ENCODE measurements at regions not wholly inside any gene's neighbourhood (a gene's known extent, or its start where the extent isn't known, plus 50 kb on each side); places are given as distances from the start of the nearest gene placed in this dataset.
"Not testable (repeated sequence)": the region's sequence is repeated elsewhere in the genome, so short reads cannot be mapped to it uniquely, and the experiment has no call there.

DNA sequence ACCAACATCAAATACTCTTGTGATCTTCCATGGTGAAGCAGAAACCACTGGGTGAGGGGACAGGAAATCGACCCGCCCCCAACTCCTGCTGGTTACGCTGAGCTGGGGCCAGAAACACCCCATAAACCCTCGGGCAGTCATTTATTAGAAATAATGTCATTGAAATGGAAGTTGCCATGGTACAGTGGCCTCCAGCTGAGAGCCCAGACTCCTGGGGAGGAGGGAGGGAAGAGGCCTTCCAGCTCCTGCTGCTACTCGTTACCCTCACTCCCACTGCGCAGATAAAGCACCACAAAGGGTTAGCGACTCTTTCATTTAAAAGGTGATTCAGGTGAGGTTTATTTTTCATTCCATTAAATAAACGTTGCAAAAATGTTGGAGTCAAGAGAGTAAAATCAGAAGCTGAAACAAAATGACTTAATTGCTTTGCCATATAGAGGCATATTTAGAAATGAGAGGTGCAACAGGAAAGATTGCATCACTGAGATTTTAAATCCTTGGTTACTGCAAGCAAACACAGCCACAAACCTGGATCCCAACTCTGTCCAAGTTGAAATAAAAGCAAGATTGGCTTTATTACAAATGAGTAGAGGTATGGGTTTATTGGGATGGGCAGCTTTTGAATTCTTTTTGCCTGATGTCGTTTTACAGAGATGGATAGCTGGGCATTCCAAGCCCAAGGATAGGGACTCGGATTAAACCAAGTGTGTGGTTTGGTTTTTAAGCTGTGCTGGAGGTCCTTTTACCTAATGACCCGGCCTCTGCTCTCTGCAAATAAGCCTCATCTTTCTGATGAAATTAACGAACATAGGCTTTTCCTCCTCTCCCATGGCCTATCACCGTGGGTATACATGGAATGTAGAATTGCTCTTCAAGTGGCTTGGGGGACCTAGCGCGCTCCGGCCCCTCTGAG is 92.0 kb downstream of the LYZL1 start:
- Histone ChIP-seq H3K4me1 (replicated peaks in 1 of 2) (peaks cover 16 to 22% of the 10 kb centered on the region in 2 donors), H3K27ac (peak overlapping the region in 1 of 2 donors; percentile 66)
- H3K4me3 ChIP-seq; in situ Hi-C loops (cut with MboI; ENCODE audit: low pct_unique_long_range_greater_than_20kb in 2 of 9, low sequenced_read_pairs in 9 of 9, unreplicated experiment in 9 of 9): not testable (repeated sequence)
- ATAC-seq (replicated peaks in 6 of 8), result peak in 6 of 8 experiments; percentile 24 to 95 (median 94)
- 20 to 100% (median 82%) methylated on average over 1 to 7 of the region's 16 CpGs; no CpG with 5 or more reads in 2 of the 10 experiments for WGBS, 10 experiments

- 3 to 50% (median 33%) methylated on average over 4 to 8 of the region's 8 CpGs for WGBS, 10 experiments
- Histone ChIP-seq H3K4me3 (no peak overlapping the region), H3K27ac (no peak overlapping the region), H3K4me1 (replicated peaks in 1 of 2) (peaks cover 3 to 4% of the 10 kb centered on the region in 2 donors)
- in situ Hi-C loops (cut with MboI; ENCODE audit: low pct_unique_long_range_greater_than_20kb in 2 of 9, low sequenced_read_pairs in 9 of 9, unreplicated experiment in 9 of 9), result no loop called here
- ATAC-seq (replicated peaks in 6 of 8), result peak in 5 of 8 experiments; percentile 32 to 58 (median 48)
Observed at GRCh38 chr10:29386342-29386999, 97.6 kb downstream of the LYZL1 start.

- ATAC-seq (replicated peaks in 6 of 8), result no peak
- 50 to 100% (median 100%) methylated on average over 1 to 2 of the region's 5 CpGs; no CpG with 5 or more reads in 5 of the 10 experiments for WGBS, 10 experiments
- Histone ChIP-seq H3K4me1 (replicated peaks in 1 of 2) (peaks cover 0 to 1% of the 10 kb centered on the region in 2 donors), H3K4me3 (no peak overlapping the region), H3K27ac (no peak overlapping the region)
- in situ Hi-C loops (cut with MboI; ENCODE audit: low pct_unique_long_range_greater_than_20kb in 2 of 9, low sequenced_read_pairs in 9 of 9, unreplicated experiment in 9 of 9), result no loop called here
Observed at GRCh38 chr10:29387269-29387668, 98.4 kb downstream of the LYZL1 start.

DNA sequence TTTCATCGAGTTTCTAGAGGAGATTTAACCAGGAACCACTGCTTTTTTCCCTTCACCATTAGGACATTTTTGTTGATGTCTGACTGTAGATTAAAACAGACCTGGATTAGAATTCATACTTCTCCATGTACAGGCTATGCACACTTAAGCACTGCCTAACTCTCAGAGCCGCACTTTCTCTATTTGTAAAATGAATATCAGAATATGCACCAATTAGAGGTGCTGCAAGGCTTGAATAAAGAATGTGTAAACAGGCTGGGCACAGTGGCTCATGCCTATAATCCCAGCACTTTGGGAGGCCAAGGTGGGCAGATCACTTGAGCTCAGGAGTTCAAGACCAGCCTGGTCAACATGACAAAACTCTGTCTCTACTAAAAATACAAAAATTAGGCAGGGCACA is 99.2 kb downstream of the LYZL1 start:
- H3K4me1 ChIP-seq (replicated peaks in 1 of 2); in situ Hi-C loops (cut with MboI; ENCODE audit: low pct_unique_long_range_greater_than_20kb in 2 of 9, low sequenced_read_pairs in 9 of 9, unreplicated experiment in 9 of 9); H3K4me3 ChIP-seq; H3K27ac ChIP-seq: not testable (repeated sequence)
- peak in 3 of 8 experiments; percentile 65 to 86 (median 75) for ATAC-seq (replicated peaks in 6 of 8)
- 6 to 100% (median 43%) methylated on average over 1 to 2 of the region's 2 CpGs; no CpG with 5 or more reads in 4 of the 10 experiments for WGBS, 10 experiments

GRCh38 chr10:29389493-29389892 is 100.6 kb downstream of the LYZL1 start:
- in situ Hi-C loops (cut with MboI; ENCODE audit: low pct_unique_long_range_greater_than_20kb in 2 of 9, low sequenced_read_pairs in 9 of 9, unreplicated experiment in 9 of 9), result no loop called here
- ATAC-seq (replicated peaks in 6 of 8), result no peak
- Histone ChIP-seq H3K4me3 (no peak overlapping the region), H3K27ac (no peak overlapping the region), H3K4me1 (replicated peaks in 1 of 2) (peaks cover 0 to 7% of the 10 kb centered on the region in 2 donors)
- 93 to 100% methylated on average over 3 of the region's 3 CpGs; no CpG with 5 or more reads in 8 of the 10 experiments for WGBS, 10 experiments

DNA sequence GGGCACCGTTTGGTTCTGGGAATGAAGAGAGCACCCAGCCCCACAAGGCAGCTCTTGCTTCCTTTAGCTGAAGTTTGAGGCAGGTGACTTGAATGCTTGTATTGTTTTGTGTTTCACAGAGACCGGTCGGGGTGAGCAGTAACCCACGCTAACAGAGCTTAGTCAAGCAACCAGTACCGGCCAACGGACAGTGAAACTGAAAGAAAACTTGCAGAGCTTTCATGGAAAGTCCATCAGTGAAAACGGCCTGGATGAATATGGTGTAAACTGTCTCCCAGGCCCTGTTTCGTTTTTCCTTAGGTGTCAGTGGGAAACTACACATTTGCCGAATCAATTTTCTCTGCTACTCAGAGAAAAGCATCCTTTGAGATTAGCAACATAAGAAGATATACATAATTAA is 101.1 kb downstream of the LYZL1 start:
- in situ Hi-C loops (cut with MboI; ENCODE audit: low pct_unique_long_range_greater_than_20kb in 2 of 9, low sequenced_read_pairs in 9 of 9, unreplicated experiment in 9 of 9), result no loop called here
- no peak for ATAC-seq (replicated peaks in 6 of 8)
- Histone ChIP-seq H3K4me1 (replicated peaks in 1 of 2) (peaks cover 0 to 7% of the 10 kb centered on the region in 2 donors), H3K4me3 (no peak overlapping the region), H3K27ac (no peak overlapping the region)
- 35 to 100% (median 70%) methylated on average over 1 to 9 of the region's 9 CpGs; no CpG with 5 or more reads in 1 of the 10 experiments for WGBS, 10 experiments

GRCh38 chr10:29392376-29393021 is 103.6 kb downstream of the LYZL1 start:
- 0 to 55% (median 32%) methylated on average over 1 to 4 of the region's 4 CpGs for WGBS, 10 experiments
- no peak overlapping the region for H3K27ac ChIP-seq
- peaks cover 3 to 7% of the 10 kb centered on the region in 2 donors for H3K4me1 ChIP-seq (replicated peaks in 1 of 2)
- no peak overlapping the region for H3K4me3 ChIP-seq
- in situ Hi-C loops (cut with MboI; ENCODE audit: low pct_unique_long_range_greater_than_20kb in 2 of 9, low sequenced_read_pairs in 9 of 9, unreplicated experiment in 9 of 9), result no loop called here
- ATAC-seq (replicated peaks in 6 of 8), result peak; percentile 44 to 82 (median 70)

DNA sequence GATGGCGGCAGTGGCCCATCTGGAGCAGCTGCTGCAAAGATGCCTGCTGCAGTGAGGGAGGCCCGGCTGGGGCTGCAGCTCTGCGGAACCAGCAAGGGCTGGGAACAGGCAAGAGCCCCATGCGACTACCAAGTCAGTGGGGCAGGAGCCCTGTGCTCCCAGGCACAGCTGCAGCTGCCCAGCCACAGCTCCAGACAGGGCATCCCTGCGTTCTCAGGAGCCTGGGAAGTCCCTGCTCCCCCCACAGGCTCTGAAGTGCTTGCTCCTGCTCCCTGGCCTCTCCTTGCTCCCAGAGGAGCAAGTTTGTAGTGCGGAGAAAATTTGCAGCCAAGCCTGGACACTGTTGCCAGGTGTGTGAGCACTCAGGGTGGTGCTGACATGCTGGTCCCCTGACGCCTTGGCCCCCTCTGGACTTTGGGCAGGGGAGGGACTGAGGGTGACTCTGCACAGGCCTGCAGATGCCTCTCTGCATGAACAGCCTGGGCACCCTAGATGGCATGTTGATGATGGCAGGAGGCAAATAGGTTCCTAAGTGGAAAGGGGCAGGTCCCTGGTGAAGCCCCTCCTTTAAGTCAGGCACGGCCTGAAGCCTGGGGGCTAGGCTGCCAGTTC is 105.6 kb downstream of the LYZL1 start:
- peaks cover 10 to 11% of the 10 kb centered on the region in 2 donors for H3K4me1 ChIP-seq (replicated peaks in 1 of 2)
- in situ Hi-C loops (cut with MboI; ENCODE audit: low pct_unique_long_range_greater_than_20kb in 2 of 9, low sequenced_read_pairs in 9 of 9, unreplicated experiment in 9 of 9), result no loop called here
- 30 to 100% (median 90%) methylated on average over 1 to 5 of the region's 8 CpGs; no CpG with 5 or more reads in 5 of the 10 experiments for WGBS, 10 experiments
- H3K4me3 ChIP-seq, result no peak overlapping the region
- ATAC-seq (replicated peaks in 6 of 8), result peak in 2 of 8 experiments; percentile 28 to 40
- no peak overlapping the region for H3K27ac ChIP-seq

- in situ Hi-C loops (cut with MboI; ENCODE audit: low pct_unique_long_range_greater_than_20kb in 2 of 9, low sequenced_read_pairs in 9 of 9, unreplicated experiment in 9 of 9), result no loop called here
- Histone ChIP-seq H3K4me1 (replicated peaks in 1 of 2) (peaks cover 10 to 11% of the 10 kb centered on the region in 2 donors), H3K27ac (no peak overlapping the region), H3K4me3 (no peak overlapping the region)
- 0 to 100% (median 45%) methylated on average over 1 to 2 of the region's 6 CpGs; no CpG with 5 or more reads in 6 of the 10 experiments for WGBS, 10 experiments
- ATAC-seq (replicated peaks in 6 of 8), result no peak
Observed at GRCh38 chr10:29395409-29395808, 106.5 kb downstream of the LYZL1 start.

DNA sequence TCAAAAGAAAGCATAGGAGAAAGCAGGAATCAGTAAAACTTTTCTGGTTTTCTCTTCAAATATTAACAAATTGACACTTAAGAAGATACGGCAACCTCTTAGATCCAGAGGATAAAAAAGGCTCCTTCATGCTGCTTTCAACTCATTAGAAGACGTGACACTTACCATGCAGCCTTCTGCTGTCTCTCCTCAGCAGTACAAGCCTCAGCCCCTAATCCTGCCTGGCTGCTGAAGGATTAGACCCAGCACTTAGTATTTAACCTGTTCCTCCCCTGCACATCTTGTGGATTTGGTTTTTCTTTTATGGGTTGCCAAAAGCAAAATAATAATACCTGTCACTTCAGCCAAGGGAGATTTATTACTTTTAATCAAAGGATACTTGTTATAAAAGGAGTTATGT is 108.4 kb downstream of the LYZL1 start:
- in situ Hi-C loops (cut with MboI; ENCODE audit: low pct_unique_long_range_greater_than_20kb in 2 of 9, low sequenced_read_pairs in 9 of 9, unreplicated experiment in 9 of 9), result no loop called here
- ATAC-seq (replicated peaks in 6 of 8), result no peak
- 0 to 86% (median 54%) methylated on average over 1 to 2 of the region's 2 CpGs; no CpG with 5 or more reads in 2 of the 10 experiments for WGBS, 10 experiments
- Histone ChIP-seq H3K4me3 (no peak overlapping the region), H3K4me1 (replicated peaks in 1 of 2) (peaks cover 10% of the 10 kb centered on the region in 2 donors), H3K27ac (no peak overlapping the region)

- no peak for ATAC-seq (replicated peaks in 6 of 8)
- Histone ChIP-seq H3K4me1 (replicated peaks in 1 of 2) (peaks cover 0 to under 1% of the 10 kb centered on the region in 2 donors), H3K27ac (no peak overlapping the region), H3K4me3 (no peak overlapping the region)
- in situ Hi-C loops (cut with MboI; ENCODE audit: low pct_unique_long_range_greater_than_20kb in 2 of 9, low sequenced_read_pairs in 9 of 9, unreplicated experiment in 9 of 9), result no loop called here
Observed at GRCh38 chr10:29403208-29403607, 114.3 kb downstream of the LYZL1 start.

DNA sequence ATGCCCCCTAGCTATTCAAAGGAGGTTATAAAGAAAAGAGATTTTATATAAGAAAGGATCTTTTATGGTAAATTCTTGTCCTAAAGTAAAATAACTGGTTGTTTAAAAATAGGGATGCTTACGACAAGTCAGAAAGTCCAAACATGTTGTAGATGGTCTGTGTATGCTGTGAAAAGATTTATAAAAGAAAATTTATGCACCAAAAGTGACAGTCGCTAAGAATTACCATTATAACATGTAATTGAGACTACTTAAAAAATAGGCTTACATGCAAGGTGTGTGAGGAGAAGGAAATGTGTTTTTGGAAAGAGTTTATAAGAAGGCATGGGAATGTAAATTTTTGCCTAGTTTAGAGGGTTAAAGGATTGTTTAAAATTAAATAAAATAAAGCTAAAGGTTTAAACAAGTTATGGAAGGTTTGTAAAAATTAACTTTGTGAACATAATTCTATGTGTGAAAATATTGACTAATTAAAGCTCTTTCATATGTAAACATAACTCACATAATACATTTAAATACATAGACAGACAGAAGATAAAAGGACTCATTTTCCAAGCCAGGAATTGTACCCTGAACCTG is 118.5 kb downstream of the LYZL1 start:
- ATAC-seq (replicated peaks in 6 of 8), result no peak
- H3K27ac ChIP-seq, result no peak overlapping the region
- in situ Hi-C loops (cut with MboI; ENCODE audit: low pct_unique_long_range_greater_than_20kb in 2 of 9, low sequenced_read_pairs in 9 of 9, unreplicated experiment in 9 of 9), result no loop called here
- no peaks in the 10 kb centered on the region for H3K4me1 ChIP-seq (replicated peaks in 1 of 2)
- H3K4me3 ChIP-seq, result no peak overlapping the region
- 53 to 100% (median 88%) methylated on average over 1 to 2 of the region's 2 CpGs; no CpG with 5 or more reads in 1 of the 10 experiments for WGBS, 10 experiments

Data from motor neuron (in vitro differentiated cells).